Stomach (tissue), 4 donors: ENCODE measurements at regions not wholly inside any gene's neighbourhood (a gene's known extent, or its start where the extent isn't known, plus 50 kb on each side); places are given as distances from the start of the nearest gene placed in this dataset.

Experiments
- EP300 ChIP-seq: sonication (generic); formaldehyde crosslinking; IDR thresholded peaks from one replicate; pipeline ENCODE4 v1.6.1; 2017; ENCODE audit warnings: antibody characterized with exemption
- POLR2A ChIP-seq, 4 donors: fragments of 450-650 bp; IDR thresholded peaks; one replicate each; pipeline ENCODE4 v1.6.1; 2016; ENCODE audit warnings: antibody characterized with exemption in 4 of 4, control low read depth in 2 of 4, mild to moderate bottlenecking in 1 of 4, moderate library complexity in 1 of 4
- TF ChIP-seq, protein P1 (sequence below), 7 experiments: fragments of 450-650 bp in 4 of 7; fragments of 200-600 bp in 3 of 7; sonication (generic) in 3 of 7; IDR thresholded peaks; one replicate each; pipeline ENCODE4 v1.5.1; 2016 to 2019; ENCODE audit warnings: antibody characterized with exemption in 7 of 7, control low read depth in 2 of 7, mild to moderate bottlenecking in 1 of 7

- no peak for TF ChIP-seq POLR2A (IDR thresholded peaks at IDR 0.05)
- TF ChIP-seq, protein P1, sequence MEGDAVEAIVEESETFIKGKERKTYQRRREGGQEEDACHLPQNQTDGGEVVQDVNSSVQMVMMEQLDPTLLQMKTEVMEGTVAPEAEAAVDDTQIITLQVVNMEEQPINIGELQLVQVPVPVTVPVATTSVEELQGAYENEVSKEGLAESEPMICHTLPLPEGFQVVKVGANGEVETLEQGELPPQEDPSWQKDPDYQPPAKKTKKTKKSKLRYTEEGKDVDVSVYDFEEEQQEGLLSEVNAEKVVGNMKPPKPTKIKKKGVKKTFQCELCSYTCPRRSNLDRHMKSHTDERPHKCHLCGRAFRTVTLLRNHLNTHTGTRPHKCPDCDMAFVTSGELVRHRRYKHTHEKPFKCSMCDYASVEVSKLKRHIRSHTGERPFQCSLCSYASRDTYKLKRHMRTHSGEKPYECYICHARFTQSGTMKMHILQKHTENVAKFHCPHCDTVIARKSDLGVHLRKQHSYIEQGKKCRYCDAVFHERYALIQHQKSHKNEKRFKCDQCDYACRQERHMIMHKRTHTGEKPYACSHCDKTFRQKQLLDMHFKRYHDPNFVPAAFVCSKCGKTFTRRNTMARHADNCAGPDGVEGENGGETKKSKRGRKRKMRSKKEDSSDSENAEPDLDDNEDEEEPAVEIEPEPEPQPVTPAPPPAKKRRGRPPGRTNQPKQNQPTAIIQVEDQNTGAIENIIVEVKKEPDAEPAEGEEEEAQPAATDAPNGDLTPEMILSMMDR (IDR thresholded peaks at IDR 0.05), result no peak
- no peak for TF ChIP-seq EP300
Observed at GRCh38 chr10:10361301-10361885, 656.3 kb upstream of the CELF2 start.
